ENCODE measurements at regions not wholly inside any gene's neighbourhood (a gene's known extent, or its start where the extent isn't known, plus 50 kb on each side); places are given as distances from the start of the nearest gene placed in this dataset.
"Not testable (repeated sequence)": the region's sequence is repeated elsewhere in the genome, so short reads cannot be mapped to it uniquely, and the experiment has no call there.

- Histone ChIP-seq H3K27ac (ENCODE audit: low read length) (no peak overlapping the region), H3K36me3 (ENCODE audit: control insufficient read depth in 1 of 2, insufficient read depth in 2 of 2, low read length in 2 of 2) (no peaks in the 10 kb centered on the region), H3K4me3 (ENCODE audit: low read depth in 1 of 2, low read length in 2 of 2) (no peak overlapping the region), H3K4me1 (ENCODE audit: control insufficient read depth in 1 of 2, insufficient read depth in 2 of 2, low read length in 2 of 2) (peaks cover 0 to 4% of the 10 kb centered on the region in 2 donors), H3K27me3 (ENCODE audit: low read depth, low read length) (no peaks in the 10 kb centered on the region), H3K9me3 (ENCODE audit: control insufficient read depth in 1 of 2, low read length in 2 of 2) (no peaks in the 10 kb centered on the region)
Observed at GRCh38 chr10:28393956-28394568, 91.2 kb upstream of the MPP7 start.

- Histone ChIP-seq H3K9me3 (ENCODE audit: control insufficient read depth in 1 of 2, low read length in 2 of 2) (no peaks in the 10 kb centered on the region), H3K36me3 (ENCODE audit: control insufficient read depth in 1 of 2, insufficient read depth in 2 of 2, low read length in 2 of 2) (no peaks in the 10 kb centered on the region), H3K4me3 (ENCODE audit: low read depth in 1 of 2, low read length in 2 of 2) (no peak overlapping the region), H3K27ac (ENCODE audit: low read length) (no peak overlapping the region), H3K4me1 (ENCODE audit: control insufficient read depth in 1 of 2, insufficient read depth in 2 of 2, low read length in 2 of 2) (peaks cover 0 to 8% of the 10 kb centered on the region in 2 donors), H3K27me3 (ENCODE audit: low read depth, low read length) (no peaks in the 10 kb centered on the region)
Observed at GRCh38 chr10:28396331-28396730, 93.5 kb upstream of the MPP7 start.

GRCh38 chr10:28397229-28397628 is 94.4 kb upstream of the MPP7 start:
- H3K27ac ChIP-seq (ENCODE audit: low read length): no peak overlapping the region
- H3K36me3 ChIP-seq (ENCODE audit: control insufficient read depth in 1 of 2, insufficient read depth in 2 of 2, low read length in 2 of 2): no peaks in the 10 kb centered on the region
- no peak overlapping the region for H3K4me3 ChIP-seq (ENCODE audit: low read depth in 1 of 2, low read length in 2 of 2)
- H3K27me3 ChIP-seq (ENCODE audit: low read depth, low read length): no peaks in the 10 kb centered on the region
- H3K4me1 ChIP-seq (ENCODE audit: control insufficient read depth in 1 of 2, insufficient read depth in 2 of 2, low read length in 2 of 2): peaks cover 0 to 9% of the 10 kb centered on the region in 2 donors
- H3K9me3 ChIP-seq (ENCODE audit: control insufficient read depth in 1 of 2, low read length in 2 of 2): no peaks in the 10 kb centered on the region

GRCh38 chr10:28400176-28400575 is 97.3 kb upstream of the MPP7 start:
- Histone ChIP-seq H3K27me3 (ENCODE audit: low read depth, low read length) (no peaks in the 10 kb centered on the region), H3K36me3 (ENCODE audit: control insufficient read depth in 1 of 2, insufficient read depth in 2 of 2, low read length in 2 of 2) (no peaks in the 10 kb centered on the region), H3K4me3 (ENCODE audit: low read depth in 1 of 2, low read length in 2 of 2) (no peak overlapping the region), H3K27ac (ENCODE audit: low read length) (no peak overlapping the region), H3K9me3 (ENCODE audit: control insufficient read depth in 1 of 2, low read length in 2 of 2) (no peaks in the 10 kb centered on the region), H3K4me1 (ENCODE audit: control insufficient read depth in 1 of 2, insufficient read depth in 2 of 2, low read length in 2 of 2) (peaks cover 0 to 5% of the 10 kb centered on the region in 2 donors)

- Histone ChIP-seq H3K9me3 (ENCODE audit: control insufficient read depth in 1 of 2, low read length in 2 of 2) (no peaks in the 10 kb centered on the region), H3K4me1 (ENCODE audit: control insufficient read depth in 1 of 2, insufficient read depth in 2 of 2, low read length in 2 of 2) (peaks cover 0 to 5% of the 10 kb centered on the region in 2 donors), H3K4me3 (ENCODE audit: low read depth in 1 of 2, low read length in 2 of 2) (no peak overlapping the region), H3K36me3 (ENCODE audit: control insufficient read depth in 1 of 2, insufficient read depth in 2 of 2, low read length in 2 of 2) (no peaks in the 10 kb centered on the region), H3K27ac (ENCODE audit: low read length) (no peak overlapping the region), H3K27me3 (ENCODE audit: low read depth, low read length) (no peaks in the 10 kb centered on the region)
Observed at GRCh38 chr10:28400681-28401080, 97.8 kb upstream of the MPP7 start.

- not testable (repeated sequence) for H3K4me1 ChIP-seq (ENCODE audit: control insufficient read depth in 1 of 2, insufficient read depth in 2 of 2, low read length in 2 of 2); H3K27me3 ChIP-seq (ENCODE audit: low read depth, low read length); H3K36me3 ChIP-seq (ENCODE audit: control insufficient read depth in 1 of 2, insufficient read depth in 2 of 2, low read length in 2 of 2); H3K9me3 ChIP-seq (ENCODE audit: control insufficient read depth in 1 of 2, low read length in 2 of 2); H3K27ac ChIP-seq (ENCODE audit: low read length); H3K4me3 ChIP-seq (ENCODE audit: low read depth in 1 of 2, low read length in 2 of 2)
Observed at GRCh38 chr10:28402611-28403073, 99.8 kb upstream of the MPP7 start.

- Histone ChIP-seq H3K4me1 (ENCODE audit: control insufficient read depth in 1 of 2, insufficient read depth in 2 of 2, low read length in 2 of 2) (peaks cover 0 to 5% of the 10 kb centered on the region in 2 donors), H3K27ac (ENCODE audit: low read length) (no peak overlapping the region), H3K36me3 (ENCODE audit: control insufficient read depth in 1 of 2, insufficient read depth in 2 of 2, low read length in 2 of 2) (no peaks in the 10 kb centered on the region), H3K27me3 (ENCODE audit: low read depth, low read length) (no peaks in the 10 kb centered on the region), H3K4me3 (ENCODE audit: low read depth in 1 of 2, low read length in 2 of 2) (no peak overlapping the region), H3K9me3 (ENCODE audit: control insufficient read depth in 1 of 2, low read length in 2 of 2) (no peaks in the 10 kb centered on the region)
Observed at GRCh38 chr10:28403090-28403489, 100.2 kb upstream of the MPP7 start.

GRCh38 chr10:28408237-28408777 is 105.4 kb upstream of the MPP7 start:
- no peaks in the 10 kb centered on the region for H3K36me3 ChIP-seq (ENCODE audit: control insufficient read depth in 1 of 2, insufficient read depth in 2 of 2, low read length in 2 of 2)
- H3K27ac ChIP-seq (ENCODE audit: low read length): no peak overlapping the region
- H3K4me3 ChIP-seq (ENCODE audit: low read depth in 1 of 2, low read length in 2 of 2): no peak overlapping the region
- H3K4me1 ChIP-seq (ENCODE audit: control insufficient read depth in 1 of 2, insufficient read depth in 2 of 2, low read length in 2 of 2): no peaks in the 10 kb centered on the region
- H3K27me3 ChIP-seq (ENCODE audit: low read depth, low read length): no peaks in the 10 kb centered on the region
- no peaks in the 10 kb centered on the region for H3K9me3 ChIP-seq (ENCODE audit: control insufficient read depth in 1 of 2, low read length in 2 of 2)

GRCh38 chr10:28410420-28411135 is 107.7 kb upstream of the MPP7 start:
- H3K36me3 ChIP-seq (ENCODE audit: control insufficient read depth in 1 of 2, insufficient read depth in 2 of 2, low read length in 2 of 2): no peaks in the 10 kb centered on the region
- H3K27ac ChIP-seq (ENCODE audit: low read length): no peak overlapping the region

GRCh38 chr10:28411136-28411460 is 108.2 kb upstream of the MPP7 start:
- Histone ChIP-seq H3K36me3 (ENCODE audit: control insufficient read depth in 1 of 2, insufficient read depth in 2 of 2, low read length in 2 of 2) (no peaks in the 10 kb centered on the region), H3K4me1 (ENCODE audit: control insufficient read depth in 1 of 2, insufficient read depth in 2 of 2, low read length in 2 of 2) (no peaks in the 10 kb centered on the region), H3K9me3 (ENCODE audit: control insufficient read depth in 1 of 2, low read length in 2 of 2) (no peaks in the 10 kb centered on the region), H3K27ac (ENCODE audit: low read length) (no peak overlapping the region), H3K27me3 (ENCODE audit: low read depth, low read length) (no peaks in the 10 kb centered on the region), H3K4me3 (ENCODE audit: low read depth in 1 of 2, low read length in 2 of 2) (no peak overlapping the region)

More at GRCh38 chr10:28410420-28411135, 107.7 kb upstream of the MPP7 start:
- no peaks in the 10 kb centered on the region for H3K9me3 ChIP-seq (ENCODE audit: control insufficient read depth in 1 of 2, low read length in 2 of 2)
- H3K27me3 ChIP-seq (ENCODE audit: low read depth, low read length): no peaks in the 10 kb centered on the region
- no peaks in the 10 kb centered on the region for H3K4me1 ChIP-seq (ENCODE audit: control insufficient read depth in 1 of 2, insufficient read depth in 2 of 2, low read length in 2 of 2)
- H3K4me3 ChIP-seq (ENCODE audit: low read depth in 1 of 2, low read length in 2 of 2): no peak overlapping the region

- Histone ChIP-seq H3K36me3 (ENCODE audit: control insufficient read depth in 1 of 2, insufficient read depth in 2 of 2, low read length in 2 of 2) (no peaks in the 10 kb centered on the region), H3K27ac (ENCODE audit: low read length) (no peak overlapping the region), H3K9me3 (ENCODE audit: control insufficient read depth in 1 of 2, low read length in 2 of 2) (no peaks in the 10 kb centered on the region), H3K4me1 (ENCODE audit: control insufficient read depth in 1 of 2, insufficient read depth in 2 of 2, low read length in 2 of 2) (no peaks in the 10 kb centered on the region), H3K4me3 (ENCODE audit: low read depth in 1 of 2, low read length in 2 of 2) (no peak overlapping the region), H3K27me3 (ENCODE audit: low read depth, low read length) (no peaks in the 10 kb centered on the region)
Observed at GRCh38 chr10:28411648-28412047, 108.8 kb upstream of the MPP7 start.
